ENCODE measurements at regions not wholly inside any gene's neighbourhood (a gene's known extent, or its start where the extent isn't known, plus 50 kb on each side); places are given as distances from the start of the nearest gene placed in this dataset.

GRCh38 chr1:172758259-172758658 lies 99.4 kb downstream of the FASLG start:
- WGBS, 2 donors = 92 to 95% methylated on average over 2 of the region's 2 CpGs
- TF ChIP-seq, protein P1, sequence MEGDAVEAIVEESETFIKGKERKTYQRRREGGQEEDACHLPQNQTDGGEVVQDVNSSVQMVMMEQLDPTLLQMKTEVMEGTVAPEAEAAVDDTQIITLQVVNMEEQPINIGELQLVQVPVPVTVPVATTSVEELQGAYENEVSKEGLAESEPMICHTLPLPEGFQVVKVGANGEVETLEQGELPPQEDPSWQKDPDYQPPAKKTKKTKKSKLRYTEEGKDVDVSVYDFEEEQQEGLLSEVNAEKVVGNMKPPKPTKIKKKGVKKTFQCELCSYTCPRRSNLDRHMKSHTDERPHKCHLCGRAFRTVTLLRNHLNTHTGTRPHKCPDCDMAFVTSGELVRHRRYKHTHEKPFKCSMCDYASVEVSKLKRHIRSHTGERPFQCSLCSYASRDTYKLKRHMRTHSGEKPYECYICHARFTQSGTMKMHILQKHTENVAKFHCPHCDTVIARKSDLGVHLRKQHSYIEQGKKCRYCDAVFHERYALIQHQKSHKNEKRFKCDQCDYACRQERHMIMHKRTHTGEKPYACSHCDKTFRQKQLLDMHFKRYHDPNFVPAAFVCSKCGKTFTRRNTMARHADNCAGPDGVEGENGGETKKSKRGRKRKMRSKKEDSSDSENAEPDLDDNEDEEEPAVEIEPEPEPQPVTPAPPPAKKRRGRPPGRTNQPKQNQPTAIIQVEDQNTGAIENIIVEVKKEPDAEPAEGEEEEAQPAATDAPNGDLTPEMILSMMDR (IDR thresholded peaks at IDR 0.05) = no peak
- TF ChIP-seq POLR2A (IDR thresholded peaks at IDR 0.05) = no peak
- Histone ChIP-seq H3K27ac (no peak overlapping the region), H3K36me3 (replicated peaks in 1 of 2; ENCODE audit: insufficient read depth in 1 of 2, low read depth in 2 of 2) (no peaks in the 10 kb centered on the region), H3K27me3 (no peaks in the 10 kb centered on the region), H3K4me1 (no peaks in the 10 kb centered on the region), H3K9me3 (no peaks in the 10 kb centered on the region), H3K4me3 (no peak overlapping the region)
- DNase-seq (no peak), ATAC-seq (no peak)
- intact Hi-C loops (cut with DNase I) = no loop called here

DNA sequence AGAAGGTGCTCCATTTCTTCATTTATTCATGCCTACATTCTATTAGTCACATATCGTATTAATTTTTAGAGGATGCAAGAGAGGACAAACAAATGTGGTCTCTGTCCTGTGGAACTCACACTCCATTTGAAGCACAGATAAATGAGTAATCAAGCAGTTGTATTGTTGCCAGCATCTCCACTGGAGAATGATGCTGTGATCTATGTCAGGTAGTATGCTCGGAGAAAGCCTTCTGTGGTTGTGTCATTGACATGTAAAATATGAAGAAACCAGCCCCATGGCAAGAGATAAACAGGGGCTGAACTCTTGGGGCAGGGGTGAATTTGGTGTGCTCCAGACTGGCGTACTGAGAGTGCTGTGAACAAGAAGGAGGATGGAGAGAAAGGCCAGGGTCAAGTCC lies 101.2 kb downstream of the FASLG start:
- intact Hi-C loops (cut with DNase I) = no loop called here
- ATAC-seq (no peak), DNase-seq (no peak)
- Histone ChIP-seq H3K36me3 (replicated peaks in 1 of 2; ENCODE audit: insufficient read depth in 1 of 2, low read depth in 2 of 2) (no peaks in the 10 kb centered on the region), H3K4me1 (no peaks in the 10 kb centered on the region), H3K4me3 (no peak overlapping the region), H3K27ac (no peak overlapping the region), H3K27me3 (no peaks in the 10 kb centered on the region), H3K9me3 (no peaks in the 10 kb centered on the region)
- 71 to 72% methylated on average over 3 of the region's 3 CpGs for WGBS, 2 donors
- TF ChIP-seq POLR2A (IDR thresholded peaks at IDR 0.05) = no peak
- TF ChIP-seq, protein P1 (IDR thresholded peaks at IDR 0.05) = no peak

DNA sequence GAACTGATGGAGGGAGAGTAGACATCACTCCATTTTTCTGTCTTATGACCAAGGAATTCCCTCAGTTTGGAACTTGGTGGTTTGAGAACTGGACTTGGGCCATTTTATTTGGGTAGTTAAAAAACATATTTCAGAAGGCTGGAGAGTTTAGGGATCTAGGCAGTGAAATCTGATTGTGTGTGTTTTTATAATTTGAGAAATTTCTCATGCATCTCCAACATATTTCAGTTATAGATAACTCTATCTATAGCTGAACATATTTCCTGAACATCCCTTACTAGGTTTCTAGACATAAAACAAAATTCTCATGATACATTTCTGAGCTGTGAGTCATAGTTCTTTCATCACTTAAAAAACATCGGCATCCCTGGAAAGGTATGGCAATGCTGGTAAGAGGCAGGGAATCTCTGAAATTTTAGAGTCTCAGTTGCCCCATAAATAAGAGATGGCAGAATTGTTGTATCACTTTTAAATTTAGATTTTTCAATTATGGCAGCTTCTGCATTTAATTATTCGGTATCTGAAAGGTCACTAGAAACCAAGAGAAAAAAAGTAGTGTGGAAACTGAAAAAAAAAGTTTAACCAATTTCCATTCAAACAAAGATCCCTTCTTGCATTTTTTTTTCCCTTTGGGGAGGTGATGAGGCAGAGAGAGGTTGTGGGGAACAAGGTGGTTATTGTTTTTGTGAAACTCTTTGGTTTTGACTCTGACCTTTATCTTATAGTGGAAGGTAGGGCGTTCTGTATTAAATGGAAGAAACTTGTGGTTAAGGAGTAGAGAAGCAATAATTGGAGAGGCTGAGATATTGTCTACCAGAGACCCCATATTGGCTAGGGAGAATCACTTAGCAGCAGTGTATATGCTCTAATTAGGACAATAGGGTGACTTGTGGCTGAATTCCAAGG lies 102.9 kb downstream of the FASLG start:
- ATAC-seq (no peak), DNase-seq (no peak)
- Histone ChIP-seq H3K27ac (no peak overlapping the region), H3K36me3 (replicated peaks in 1 of 2; ENCODE audit: insufficient read depth in 1 of 2, low read depth in 2 of 2) (no peaks in the 10 kb centered on the region), H3K27me3 (no peaks in the 10 kb centered on the region), H3K4me1 (no peaks in the 10 kb centered on the region), H3K9me3 (no peaks in the 10 kb centered on the region), H3K4me3 (no peak overlapping the region)
- TF ChIP-seq POLR2A (IDR thresholded peaks at IDR 0.05) = no peak
- TF ChIP-seq, protein P1 (IDR thresholded peaks at IDR 0.05) = no peak
- intact Hi-C loops (cut with DNase I) = no loop called here
- 70 to 73% methylated on average over 3 of the region's 3 CpGs for WGBS, 2 donors

GRCh38 chr1:172763057-172763456 lies 104.2 kb downstream of the FASLG start:
- TF ChIP-seq, protein P1 (IDR thresholded peaks at IDR 0.05) = no peak
- TF ChIP-seq POLR2A (IDR thresholded peaks at IDR 0.05) = no peak
- 46 to 49% methylated on average over 2 of the region's 2 CpGs for WGBS, 2 donors

DNA sequence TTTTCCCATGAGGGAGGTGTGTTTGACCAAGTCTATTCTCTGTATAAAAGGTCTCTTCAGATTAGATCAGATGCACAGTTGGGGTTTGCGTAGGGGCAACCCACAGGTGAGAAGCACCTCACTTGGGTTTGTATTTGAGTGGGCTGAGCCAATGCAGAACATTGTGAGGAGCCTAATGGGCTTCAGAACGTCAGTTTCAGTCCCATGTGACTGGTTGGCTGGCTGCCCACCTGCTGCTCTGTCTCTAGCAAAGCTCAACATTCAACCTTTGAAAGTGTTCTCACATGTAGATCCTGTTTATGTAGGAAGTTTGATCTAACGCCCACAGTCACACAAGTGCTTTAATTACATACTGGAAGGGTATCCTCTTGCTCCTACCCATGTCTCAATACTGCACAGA lies 105.5 kb downstream of the FASLG start:
- H3K27me3 ChIP-seq = no peaks in the 10 kb centered on the region
- WGBS, 2 donors = 21 to 39% methylated on average over 2 to 3 of the region's 3 CpGs
- no peaks in the 10 kb centered on the region for H3K36me3 ChIP-seq (replicated peaks in 1 of 2; ENCODE audit: insufficient read depth in 1 of 2, low read depth in 2 of 2)
- H3K4me1 ChIP-seq = no peaks in the 10 kb centered on the region
- DNase-seq (peak in 1 of 4 donors; percentile 34), ATAC-seq (no peak)
- no peaks in the 10 kb centered on the region for H3K9me3 ChIP-seq
- H3K27ac ChIP-seq = no peak overlapping the region
- TF ChIP-seq, protein P1 (IDR thresholded peaks at IDR 0.05) = no peak
- no peak for TF ChIP-seq POLR2A (IDR thresholded peaks at IDR 0.05)
- no peak overlapping the region for H3K4me3 ChIP-seq
- intact Hi-C loops (cut with DNase I) = no loop called here

More at GRCh38 chr1:172763057-172763456, 104.2 kb downstream of the FASLG start:
- Histone ChIP-seq H3K27me3 (no peaks in the 10 kb centered on the region), H3K27ac (no peak overlapping the region), H3K9me3 (no peaks in the 10 kb centered on the region), H3K4me3 (no peak overlapping the region), H3K4me1 (no peaks in the 10 kb centered on the region), H3K36me3 (replicated peaks in 1 of 2; ENCODE audit: insufficient read depth in 1 of 2, low read depth in 2 of 2) (no peaks in the 10 kb centered on the region)
- intact Hi-C loops (cut with DNase I) = no loop called here
- ATAC-seq (no peak), DNase-seq (no peak)
